ENCODE measurements at regions not wholly inside any gene's neighbourhood (a gene's known extent, or its start where the extent isn't known, plus 50 kb on each side); places are given as distances from the start of the nearest gene placed in this dataset.

DNA sequence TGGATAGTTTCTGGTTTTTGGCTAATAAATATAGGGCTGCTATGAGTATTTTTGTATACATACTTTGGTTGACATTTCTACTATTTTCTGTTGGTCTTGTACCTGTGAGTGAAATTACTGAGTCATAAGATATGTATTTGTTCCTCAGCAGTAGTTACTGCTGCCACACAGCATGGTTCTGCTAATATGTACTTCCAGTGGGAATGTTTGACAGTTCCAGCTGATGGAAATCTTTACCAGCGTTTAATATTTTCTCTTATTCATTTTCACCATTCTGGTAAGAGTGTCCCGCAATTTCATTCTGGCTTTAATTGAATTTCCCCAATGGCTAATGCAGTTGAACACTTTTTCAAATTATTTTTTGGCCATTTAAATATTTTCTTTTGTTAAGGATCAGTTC, 57.9 kb upstream of the IL1R1 start:
- TF ChIP-seq, protein P1, sequence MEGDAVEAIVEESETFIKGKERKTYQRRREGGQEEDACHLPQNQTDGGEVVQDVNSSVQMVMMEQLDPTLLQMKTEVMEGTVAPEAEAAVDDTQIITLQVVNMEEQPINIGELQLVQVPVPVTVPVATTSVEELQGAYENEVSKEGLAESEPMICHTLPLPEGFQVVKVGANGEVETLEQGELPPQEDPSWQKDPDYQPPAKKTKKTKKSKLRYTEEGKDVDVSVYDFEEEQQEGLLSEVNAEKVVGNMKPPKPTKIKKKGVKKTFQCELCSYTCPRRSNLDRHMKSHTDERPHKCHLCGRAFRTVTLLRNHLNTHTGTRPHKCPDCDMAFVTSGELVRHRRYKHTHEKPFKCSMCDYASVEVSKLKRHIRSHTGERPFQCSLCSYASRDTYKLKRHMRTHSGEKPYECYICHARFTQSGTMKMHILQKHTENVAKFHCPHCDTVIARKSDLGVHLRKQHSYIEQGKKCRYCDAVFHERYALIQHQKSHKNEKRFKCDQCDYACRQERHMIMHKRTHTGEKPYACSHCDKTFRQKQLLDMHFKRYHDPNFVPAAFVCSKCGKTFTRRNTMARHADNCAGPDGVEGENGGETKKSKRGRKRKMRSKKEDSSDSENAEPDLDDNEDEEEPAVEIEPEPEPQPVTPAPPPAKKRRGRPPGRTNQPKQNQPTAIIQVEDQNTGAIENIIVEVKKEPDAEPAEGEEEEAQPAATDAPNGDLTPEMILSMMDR (IDR thresholded peaks at IDR 0.05; ENCODE audit: insufficient read depth, low read depth, low read length): no peak
- no peak overlapping the region for H3K4me3 ChIP-seq (ENCODE audit: low read depth, low read length)
- DNase-seq (ENCODE audit: low read depth): no peak

DNA sequence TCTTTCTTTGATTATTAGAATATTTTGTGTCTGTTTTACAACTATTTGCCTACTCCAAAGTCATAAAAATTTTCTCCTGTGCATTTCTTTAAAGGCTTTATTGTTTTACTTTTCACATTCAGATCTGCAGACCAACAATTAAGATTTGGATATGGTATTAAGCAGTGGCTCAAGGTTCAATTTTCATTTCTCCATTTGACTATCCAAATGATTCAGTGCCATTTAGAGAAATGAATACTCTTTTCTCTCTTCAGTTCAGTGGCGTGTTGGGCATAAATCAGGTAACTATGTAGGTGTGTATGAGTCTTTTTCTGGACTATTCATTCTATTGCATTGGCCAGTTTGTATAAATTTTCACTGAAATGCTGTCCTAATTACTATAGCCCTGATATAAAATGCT, 57.3 kb upstream of the IL1R1 start:
- no peak for DNase-seq (ENCODE audit: low read depth)
- no peak overlapping the region for H3K4me3 ChIP-seq (ENCODE audit: low read depth, low read length)
- TF ChIP-seq, protein P1 (IDR thresholded peaks at IDR 0.05; ENCODE audit: insufficient read depth, low read depth, low read length): no peak

DNA sequence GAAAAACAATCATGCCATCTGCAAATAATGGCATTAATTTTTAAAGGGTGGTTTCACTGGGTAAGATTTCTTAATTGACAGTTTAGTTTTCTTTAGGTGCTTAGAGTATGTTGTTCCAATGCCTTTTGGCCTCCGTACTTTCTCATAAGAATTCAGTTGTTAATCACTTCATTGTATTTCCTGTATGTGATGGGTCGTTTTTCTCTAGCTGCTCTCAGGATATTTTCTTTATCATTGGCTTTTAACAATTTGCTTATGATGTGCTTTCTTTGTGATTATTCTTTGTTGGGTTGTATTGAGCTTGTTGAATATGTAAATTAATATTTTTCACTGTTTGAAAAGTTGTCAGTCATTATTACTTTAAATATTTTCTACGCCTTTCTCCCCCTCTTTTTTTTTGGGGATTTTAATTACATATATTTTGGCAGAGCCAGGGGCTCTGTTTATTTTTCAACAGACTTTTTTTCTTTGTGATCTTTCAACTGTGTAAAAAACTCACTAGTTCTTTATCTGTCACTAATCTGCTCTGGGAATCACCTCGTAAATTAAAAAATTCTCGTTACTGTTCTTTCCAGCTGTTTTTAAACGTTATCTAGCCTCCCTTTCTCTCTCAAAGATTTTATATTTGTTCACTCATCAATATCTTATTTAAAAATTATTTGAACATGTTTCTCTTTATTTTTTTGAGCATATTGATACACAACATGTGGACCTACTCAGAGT, 56.2 kb upstream of the IL1R1 start:
- DNase-seq (ENCODE audit: low read depth): no peak
- TF ChIP-seq, protein P1 (IDR thresholded peaks at IDR 0.05; ENCODE audit: insufficient read depth, low read depth, low read length): no peak
- H3K4me3 ChIP-seq (ENCODE audit: low read depth, low read length): no peak overlapping the region

DNA sequence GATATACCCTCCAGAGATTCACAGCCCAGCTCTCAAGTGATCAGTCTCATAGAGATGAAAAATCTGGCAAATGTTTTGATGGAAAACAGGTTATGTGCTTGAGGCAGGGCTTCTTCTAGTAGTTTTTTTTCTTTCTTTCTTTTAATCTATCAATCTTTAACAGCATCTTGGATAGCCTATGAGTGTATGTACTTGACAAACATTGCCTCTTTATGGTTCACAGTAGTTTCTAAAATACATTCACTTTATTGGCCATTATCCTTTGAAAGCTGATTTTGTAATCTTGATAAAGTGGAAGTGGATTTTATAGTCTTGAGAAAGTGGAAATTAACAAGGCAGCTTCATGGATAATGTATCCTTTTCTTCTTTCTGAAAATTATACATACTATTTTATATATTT, 51.4 kb upstream of the IL1R1 start:
- no peak overlapping the region for H3K4me3 ChIP-seq (ENCODE audit: low read depth, low read length)
- no peak for DNase-seq (ENCODE audit: low read depth)
- TF ChIP-seq, protein P1 (IDR thresholded peaks at IDR 0.05; ENCODE audit: insufficient read depth, low read depth, low read length): no peak

DNA sequence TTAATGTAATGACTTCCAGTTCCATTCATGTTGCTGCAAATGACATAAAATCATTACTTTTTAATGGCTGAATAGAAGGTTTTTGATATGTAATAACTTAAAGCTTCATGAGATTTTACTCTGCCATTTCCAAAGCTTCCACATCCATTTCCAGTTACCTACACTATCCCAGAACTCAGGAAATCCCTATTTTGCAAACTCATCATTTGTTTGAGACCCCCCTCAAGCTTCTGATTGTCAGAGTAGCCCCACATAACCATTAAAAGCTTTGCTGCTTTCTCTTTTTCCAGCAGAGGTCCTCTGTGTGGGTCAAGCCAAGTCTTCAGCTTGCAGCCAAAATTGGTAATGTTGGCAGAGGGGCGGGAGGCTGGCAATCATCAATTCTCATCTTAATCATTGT, 50.6 kb upstream of the IL1R1 start:
- no peak for DNase-seq (ENCODE audit: low read depth)
- TF ChIP-seq, protein P1 (IDR thresholded peaks at IDR 0.05; ENCODE audit: insufficient read depth, low read depth, low read length): no peak
- no peak overlapping the region for H3K4me3 ChIP-seq (ENCODE audit: low read depth, low read length)

DNA sequence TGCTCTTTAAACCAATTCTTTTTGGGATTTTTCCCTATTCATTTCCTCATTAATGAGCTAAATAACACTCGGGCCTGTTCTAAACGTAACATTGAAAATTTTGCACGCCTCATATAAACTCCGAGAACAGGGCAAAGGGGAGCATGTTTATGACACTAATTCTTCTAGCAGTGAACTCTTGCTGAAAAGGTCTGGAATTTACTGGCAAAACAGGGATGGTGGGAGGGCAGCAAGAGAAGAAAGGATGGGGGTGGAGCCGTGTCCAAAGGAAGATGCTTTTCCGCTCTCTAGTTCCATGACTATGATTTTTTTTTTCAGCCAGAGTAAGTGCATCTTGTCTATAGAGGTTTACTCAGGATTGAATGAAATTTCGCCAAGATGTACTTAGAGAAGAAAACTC, 50.0 kb upstream of the IL1R1 start:
- TF ChIP-seq, protein P1 (IDR thresholded peaks at IDR 0.05; ENCODE audit: insufficient read depth, low read depth, low read length): no peak
- peak; percentile 52 for DNase-seq (ENCODE audit: low read depth)
- H3K4me3 ChIP-seq (ENCODE audit: low read depth, low read length): no peak overlapping the region

Data from fibroblast of villous mesenchyme (primary cell).